ENCODE measurements at regions not wholly inside any gene's neighbourhood (a gene's known extent, or its start where the extent isn't known, plus 50 kb on each side); places are given as distances from the start of the nearest gene placed in this dataset.

- H4K91ac ChIP-seq (ENCODE audit: insufficient read length, low read depth, low read length), result no peak overlapping the region
- peak overlapping the region; percentile 97 for H3K4me2 ChIP-seq (ENCODE audit: insufficient read depth, insufficient read length, low read length)
- Mint-ChIP-seq H3K9me3 (no peaks in the 10 kb centered on the region; a peak in 1 of 5 replicates), H3K27ac (peak overlapping the region; percentile 95 to 100 (median 99)), H3K4me3 (peak overlapping the region; percentile 88 to 89), H3K4me1 (peaks cover 23 to 24% of the 10 kb centered on the region in 2 experiments), H3K36me3 (ENCODE audit: insufficient read depth in 1 of 3, low read depth in 3 of 3) (peaks cover 0 to 2% (median 0%) of the 10 kb centered on the region in 3 experiments; a peak in 2 of 7 replicates), H3K27me3 (ENCODE audit: low read depth) (peaks cover 16% of the 10 kb centered on the region)
- peak overlapping the region; percentile 98 for H3K18ac ChIP-seq (ENCODE audit: insufficient read length, low read depth, low read length)
- H3K4ac ChIP-seq (ENCODE audit: low read depth, low read length), result no peak overlapping the region
- peak overlapping the region; percentile 97; the same call in 1 of the 2 replicates for H3K14ac ChIP-seq (ENCODE audit: insufficient read depth, low read length)
- H4K20me1 ChIP-seq (ENCODE audit: control insufficient read depth, insufficient read depth, insufficient read length), result no peaks in the 10 kb centered on the region
- H3K27me3 ChIP-seq (ENCODE audit: insufficient read depth, low read length), result no peaks in the 10 kb centered on the region
- H3K56ac ChIP-seq (ENCODE audit: insufficient read length, low read depth, low read length), result no peak overlapping the region
- no peak overlapping the region for H3T11ph ChIP-seq (ENCODE audit: low read length)
- H4K5ac ChIP-seq (ENCODE audit: insufficient read length, low read depth, low read length), result no peak overlapping the region
- peak overlapping the region; percentile 50 for H2BK5ac ChIP-seq (ENCODE audit: insufficient read length, low read length)
- H4K8ac ChIP-seq (replicated peaks; ENCODE audit: insufficient read length, low read depth, low read length), result no peak overlapping the region
- peaks cover 3% of the 10 kb centered on the region for H3K4me1 ChIP-seq (ENCODE audit: insufficient read depth, low read length)
- no peak overlapping the region for H2BK12ac ChIP-seq (ENCODE audit: insufficient read length, low read depth, low read length)
- no peak overlapping the region for H2BK120ac ChIP-seq (ENCODE audit: low read depth, low read length, poor library complexity, severe bottlenecking)
- no peaks in the 10 kb centered on the region; the same call in 1 of the 2 replicates for H3K79me2 ChIP-seq (ENCODE audit: insufficient read depth, low read length)
- H2BK20ac ChIP-seq (ENCODE audit: low read depth, low read length, poor library complexity, severe bottlenecking), result no peak overlapping the region
- H3K27ac ChIP-seq (ENCODE audit: insufficient read length, low read depth, low read length), result peak overlapping the region; percentile 90
- WGBS (ENCODE audit: extremely low coverage, insufficient read length, low lambda C conversion rate), result no CpG with 5 or more reads among the region's 29 CpGs
- no peak overlapping the region for H2BK15ac ChIP-seq (ENCODE audit: low read depth, low read length)
- H3K9me3 ChIP-seq (ENCODE audit: control insufficient read depth, low read depth, low read length), result no peaks in the 10 kb centered on the region
- H3K23ac ChIP-seq (ENCODE audit: insufficient read length, low read depth, low read length), result no peak overlapping the region
- H2AFZ ChIP-seq (ENCODE audit: low read length), result no peak overlapping the region
- no peak for TF ChIP-seq CTCF (conservative IDR thresholded peaks at IDR 0.05)
- peaks cover 12% of the 10 kb centered on the region for H3K23me2 ChIP-seq (ENCODE audit: insufficient read length, low read depth, low read length, poor library complexity, severe bottlenecking)
- no peaks in the 10 kb centered on the region for H3K79me1 ChIP-seq (ENCODE audit: insufficient read depth, low read depth, low read length, poor library complexity, severe bottlenecking)
- H2AK5ac ChIP-seq (ENCODE audit: insufficient read length, low read length), result no peak overlapping the region
- H3K9ac ChIP-seq (ENCODE audit: extremely low read depth, insufficient read length, low read length), result peak overlapping the region; percentile 98
- DNase-seq, result peak; percentile 87
Measured at GRCh38 chr6:26157251-26158075, 70.2 kb downstream of the HFE start.

Measured in H9 (cell line).